HepG2 (cell line): ENCODE measurements at regions not wholly inside any gene's neighbourhood (a gene's known extent, or its start where the extent isn't known, plus 50 kb on each side); places are given as distances from the start of the nearest gene placed in this dataset.

ENCODE experiments used
- ATF5 ChIP-seq: sonication (generic); formaldehyde crosslinking; IDR thresholded peaks from 2 replicates; pipeline ENCODE4 v1.4.0; 2020; ENCODE audit warnings: mild to moderate bottlenecking, low read depth, missing genetic modification reagents
- CSRNP1 ChIP-seq: sonication (generic); formaldehyde crosslinking; IDR thresholded peaks from 2 replicates; pipeline ENCODE4 v1.8.1; 2023; ENCODE audit warnings: mild to moderate bottlenecking, missing genetic modification reagents
- ZNF549 ChIP-seq: sonication (generic); formaldehyde crosslinking; IDR thresholded peaks from 2 replicates; pipeline ENCODE4 v1.5.0; 2020; ENCODE audit warnings: missing genetic modification reagents
- ZNF614 ChIP-seq: IDR thresholded peaks from 2 replicates; pipeline ENCODE4 v1.6.1; 2018; ENCODE audit warnings: missing biosample characterization, missing genetic modification reagents, inconsistent platforms, borderline replicate concordance

DNA sequence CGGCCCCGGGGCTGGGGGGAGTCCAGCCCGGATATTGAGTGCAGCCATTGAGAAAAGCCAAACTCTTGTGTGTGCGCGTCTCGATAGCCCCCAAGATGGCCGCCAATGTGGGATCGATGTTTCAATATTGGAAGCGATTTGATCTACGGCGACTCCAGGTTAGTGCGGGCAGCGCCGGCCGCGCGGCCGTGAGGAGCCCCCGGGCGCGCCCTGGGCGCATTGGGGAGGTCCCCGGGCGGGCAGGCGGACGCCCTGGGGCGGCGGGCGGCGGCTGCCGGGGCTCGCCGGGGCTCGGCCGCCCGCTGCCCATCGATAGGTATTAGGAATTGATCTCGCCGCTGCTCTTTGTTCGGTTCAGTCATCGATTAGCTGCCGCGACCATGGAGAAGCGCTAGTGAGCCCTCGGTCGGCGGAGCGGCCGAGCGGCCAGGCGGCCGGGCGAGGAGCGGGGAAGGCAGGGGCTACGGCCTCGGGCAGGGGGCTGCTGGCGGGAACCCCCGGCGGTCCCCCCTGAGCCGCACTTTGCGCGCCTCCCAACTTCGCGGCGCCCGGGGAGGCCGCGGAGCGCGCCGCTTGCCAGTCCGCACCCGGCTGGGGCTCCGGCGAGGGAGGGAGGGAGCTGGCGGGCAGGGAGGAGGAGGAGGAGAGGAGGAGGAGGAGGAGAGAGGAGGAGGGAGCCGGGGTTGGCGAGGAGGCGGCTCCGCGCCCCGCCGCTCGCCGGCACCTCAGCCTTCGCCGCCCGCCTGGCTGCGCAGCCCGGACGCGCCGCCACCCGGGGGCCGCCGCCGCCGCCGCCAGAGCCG lies 113.9 kb upstream of the MYL2 start, which contains the start of gene CUX2:
- TF ChIP-seq ZNF549 (CRISPR knock-in tag) (no peak), ZNF614 (CRISPR knock-in tag) (no peak), ATF5 (CRISPR knock-in tag) (no peak), CSRNP1 (no peak)
